HG03175 (cell line): ENCODE measurements at regions not wholly inside any gene's neighbourhood (a gene's known extent, or its start where the extent isn't known, plus 50 kb on each side); places are given as distances from the start of the nearest gene placed in this dataset.

Experiments used
- ATAC-seq: cut with Tn5 transposase; IDR thresholded peaks from one replicate; pipeline ENCODE4 v1.9.1; 2021; ENCODE audit warnings: mild to moderate bottlenecking, moderate library complexity; ENCODE audit not compliant: unreplicated experiment

GRCh38 chr15:35320158-35320780 is 225.7 kb downstream of the DPH6 start:
- no peak for ATAC-seq

GRCh38 chr15:35319354-35319753 is 226.6 kb downstream of the DPH6 start:
- no peak for ATAC-seq

GRCh38 chr15:35317217-35317616 is 228.7 kb downstream of the DPH6 start:
- no peak for ATAC-seq

- no peak for ATAC-seq
These were observed 227.2 kb upstream of the NANOGP8 start for GRCh38 chr15:35312344-35312743.

GRCh38 chr15:35311615-35312014 is 226.5 kb upstream of the NANOGP8 start:
- no peak for ATAC-seq

GRCh38 chr15:35309886-35310285 is 224.8 kb upstream of the NANOGP8 start:
- no peak for ATAC-seq

- no peak for ATAC-seq
These were observed 223.7 kb upstream of the NANOGP8 start for GRCh38 chr15:35308802-35309201.

GRCh38 chr15:35307676-35308075 is 222.6 kb upstream of the NANOGP8 start:
- ATAC-seq, result no peak

- ATAC-seq, result no peak
These were observed 221.9 kb upstream of the NANOGP8 start for GRCh38 chr15:35307026-35307425.

GRCh38 chr15:35306361-35306981 is 221.4 kb upstream of the NANOGP8 start:
- no peak for ATAC-seq

- ATAC-seq, result no peak
These were observed 220.9 kb upstream of the NANOGP8 start for GRCh38 chr15:35305946-35306345.

GRCh38 chr15:35305031-35305550 is 220.0 kb upstream of the NANOGP8 start:
- no peak for ATAC-seq

GRCh38 chr15:35304389-35304788 is 219.3 kb upstream of the NANOGP8 start:
- no peak for ATAC-seq

GRCh38 chr15:35302334-35302733 is 217.2 kb upstream of the NANOGP8 start:
- no peak for ATAC-seq

GRCh38 chr15:35301088-35301487 is 216.0 kb upstream of the NANOGP8 start:
- ATAC-seq, result no peak

GRCh38 chr15:35299059-35299735 is 214.1 kb upstream of the NANOGP8 start:
- no peak for ATAC-seq

GRCh38 chr15:35298509-35298908 is 213.4 kb upstream of the NANOGP8 start:
- ATAC-seq, result no peak

GRCh38 chr15:35293353-35294130 is 208.4 kb upstream of the NANOGP8 start:
- no peak for ATAC-seq

- no peak for ATAC-seq
These were observed 205.2 kb upstream of the NANOGP8 start for GRCh38 chr15:35290301-35290721.

- ATAC-seq, result peak; percentile 59
These were observed 204.0 kb upstream of the NANOGP8 start for GRCh38 chr15:35289024-35289617.

GRCh38 chr15:35288580-35288979 is 203.5 kb upstream of the NANOGP8 start:
- no peak for ATAC-seq
